GM10248 (cell line): ENCODE measurements at regions not wholly inside any gene's neighbourhood (a gene's known extent, or its start where the extent isn't known, plus 50 kb on each side); places are given as distances from the start of the nearest gene placed in this dataset.

ENCODE experiments used
- CTCF ChIA-PET: fragments of 300-600 bp; sonication (Branson Sonifier 250); formaldehyde crosslinking; extraction: SDS; loops from one replicate; lab custom pipeline; 2021; ENCODE audit warnings: antibody characterized with exemption; lab: Yijun Ruan, JAX
- POLR2A ChIA-PET: fragments of 350-650 bp; sonication (Branson Sonifier 250); formaldehyde crosslinking; extraction: SDS; loops from one replicate; lab custom pipeline; 2020; ENCODE audit warnings: antibody characterized with exemption; lab: Yijun Ruan, JAX
- DNase-seq: peaks from one replicate; pipeline ENCODE4 v3.0.0; 2012; ENCODE audit errors: extremely low spot score
- CTCF ChIP-seq: IDR thresholded peaks from 2 replicates; pipeline ENCODE4 v1.5.1; 2012; ENCODE audit warnings: mild to moderate bottlenecking, low read depth; ENCODE audit errors: extremely low read depth, missing control alignments, control extremely low read depth

GRCh38 chr15:47517737-47518136 is 199.6 kb upstream of the SEMA6D start:
- TF ChIP-seq CTCF = no peak
- CTCF ChIA-PET = interaction anchor here (1.0 to 1.7 kb wide), 2 partner anchors 11 to 17 kb away, joined by 3 to 4 read pairs; no protein-coding TSS in a partner anchor
- POLR2A ChIA-PET = no interaction called here
- DNase-seq = no peak

- DNase-seq = no peak
- TF ChIP-seq CTCF = no peak
- CTCF ChIA-PET = no interaction called here
- POLR2A ChIA-PET = no interaction called here
Observed at GRCh38 chr15:47523681-47524475, 193.4 kb upstream of the SEMA6D start.

GRCh38 chr15:47529241-47529640 is 188.1 kb upstream of the SEMA6D start:
- POLR2A ChIA-PET = no interaction called here
- TF ChIP-seq CTCF = no peak
- CTCF ChIA-PET = no interaction called here
- no peak for DNase-seq

DNA sequence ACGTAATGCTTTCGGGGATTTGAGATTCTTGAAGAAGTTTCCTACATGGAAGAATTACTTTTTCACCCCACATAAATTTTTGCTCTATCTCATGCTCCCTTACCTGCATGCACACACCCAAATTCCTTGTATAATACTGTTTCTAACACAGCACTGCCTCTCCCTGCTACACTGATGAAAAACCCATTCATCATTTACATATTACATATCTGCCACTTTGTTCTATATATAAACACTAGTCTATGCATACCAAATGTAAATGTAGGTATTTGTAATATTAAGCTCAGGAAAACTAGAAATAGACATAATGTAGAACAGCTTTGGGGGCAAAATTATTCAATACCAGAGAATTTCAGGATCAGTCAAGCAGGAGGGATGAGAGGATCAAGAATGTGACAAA is 182.6 kb upstream of the SEMA6D start:
- no peak for DNase-seq

DNA sequence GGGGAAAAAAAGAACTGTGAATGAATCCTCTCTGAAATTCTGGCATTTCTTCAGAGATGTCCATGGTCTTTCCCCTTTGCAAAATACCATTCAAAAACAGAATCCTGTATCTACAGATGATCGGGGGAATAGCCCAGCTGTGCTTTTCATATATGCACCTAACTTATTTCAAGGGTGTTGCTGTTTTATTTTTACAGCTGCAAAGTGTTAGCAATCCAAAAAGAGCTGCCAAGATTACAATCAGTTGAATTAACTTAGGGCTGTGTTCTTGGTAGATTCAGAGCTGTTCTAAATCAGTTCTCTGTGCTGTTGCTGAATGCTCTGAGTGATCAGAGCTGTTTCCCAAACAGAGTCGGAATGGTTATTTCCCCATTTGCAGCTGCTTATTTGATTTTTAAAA is 175.7 kb upstream of the SEMA6D start:
- ChIA-PET POLR2A (no interaction called here), CTCF (interaction anchor here (1.2 to 1.8 kb wide), 3 partner anchors 10 to 446 kb away, joined by 3 to 4 read pairs (median 3); no protein-coding TSS in a partner anchor)
- no peak for DNase-seq
- TF ChIP-seq CTCF = no peak

More for the DNA sequence above, 182.6 kb upstream of the SEMA6D start:
- no peak for TF ChIP-seq CTCF
- POLR2A ChIA-PET = no interaction called here
- CTCF ChIA-PET = interaction anchor here (0.9 to 1.1 kb wide), 2 partner anchors 8 to 18 kb away, joined by 3 to 4 read pairs; no protein-coding TSS in a partner anchor

DNA sequence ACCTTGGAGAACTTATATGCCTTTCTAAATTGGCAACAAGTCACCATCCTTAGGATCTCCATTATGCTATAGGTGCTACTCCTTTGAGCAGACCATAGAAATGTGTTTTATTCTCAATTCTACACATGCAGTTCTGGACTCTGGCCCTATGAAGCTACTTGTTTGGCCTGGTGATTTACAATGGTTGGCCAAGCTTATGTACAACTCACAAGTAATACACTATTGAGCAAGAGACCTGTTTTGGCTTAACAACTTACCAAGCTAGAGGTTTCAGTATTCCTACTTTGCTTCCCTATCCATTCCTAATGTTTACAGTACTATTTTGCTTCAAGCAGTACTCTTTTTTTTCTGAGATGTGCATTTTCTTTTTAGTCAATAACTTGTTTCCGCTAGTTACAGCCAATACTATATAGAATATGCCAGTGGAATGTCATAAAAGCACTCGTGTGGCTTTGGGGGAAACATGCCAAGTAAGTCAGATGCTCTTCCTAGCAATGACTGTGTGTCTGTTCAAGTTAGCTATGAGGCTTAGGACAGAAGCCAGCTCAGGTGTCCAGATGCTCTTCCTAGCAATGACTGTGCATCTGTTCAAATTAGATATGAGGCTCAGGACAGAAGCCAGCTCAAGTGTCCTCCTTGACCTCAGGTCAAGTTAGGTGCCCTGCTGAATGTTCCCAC is 174.9 kb upstream of the SEMA6D start:
- CTCF ChIA-PET = interaction anchor here (1.1 to 1.8 kb wide), 4 partner anchors 10 to 445 kb away, joined by 3 to 4 read pairs (median 4); no protein-coding TSS in a partner anchor
- no peak for DNase-seq
- POLR2A ChIA-PET = no interaction called here
- TF ChIP-seq CTCF = no peak
